ENCODE measurements at regions not wholly inside any gene's neighbourhood (a gene's known extent, or its start where the extent isn't known, plus 50 kb on each side); places are given as distances from the start of the nearest gene placed in this dataset.

- no peak overlapping the region for H3K56ac ChIP-seq (ENCODE audit: extremely low read depth, insufficient read depth, low read length)
- no peak overlapping the region for H2BK15ac ChIP-seq (ENCODE audit: low read depth, low read length)
- H3K9me3 ChIP-seq (ENCODE audit: control insufficient read depth, insufficient read depth, low read length) = no peaks in the 10 kb centered on the region
- no TSS peak for BruUV-seq (replicated peaks)
- no peak overlapping the region for H2AK5ac ChIP-seq (ENCODE audit: low read depth, low read length)
- H3K79me1 ChIP-seq (ENCODE audit: low read depth in 1 of 2, low read length in 2 of 2) = no peaks in the 10 kb centered on the region
- no peak overlapping the region for H3K4ac ChIP-seq (ENCODE audit: low read depth, low read length)
- ChIA-PET POLR2A (ENCODE audit: unreplicated experiment) (no interaction called here), CTCF (no interaction called here)
- no peaks in the 10 kb centered on the region for H4K20me1 ChIP-seq (ENCODE audit: insufficient read depth, low read length)
- intact Hi-C loops (cut with micrococcal nuclease) = no loop called here
- in situ Hi-C loops (cut with MboI; ENCODE audit: low sequenced_read_pairs) = no loop called here
- no peak overlapping the region for H3K4me3 ChIP-seq (ENCODE audit: insufficient read depth, low read depth, low read length)
- H3K4me1 ChIP-seq (ENCODE audit: control insufficient read depth, insufficient read depth, low read length) = no peaks in the 10 kb centered on the region
- H2BK120ac ChIP-seq (ENCODE audit: low read depth, low read length) = no peak overlapping the region
- no peak overlapping the region for H2BK20ac ChIP-seq (ENCODE audit: low read depth, low read length)
- H2BK5ac ChIP-seq (ENCODE audit: low read depth, low read length, poor library complexity, severe bottlenecking) = no peak overlapping the region
- H2AFZ ChIP-seq (replicated peaks; ENCODE audit: low read length, poor library complexity) = no peak overlapping the region
- TF ChIP-seq POLR2A (IDR thresholded peaks at IDR 0.05; ENCODE audit: low read depth, low read length) = no peak
- TF ChIP-seq SMC3 (IDR thresholded peaks at IDR 0.05; ENCODE audit: low read depth, low read length) = no peak
- no peak for TF ChIP-seq MAZ (IDR thresholded peaks at IDR 0.05; ENCODE audit: borderline replicate concordance, low read depth, low read length)
- TF ChIP-seq, protein P1, sequence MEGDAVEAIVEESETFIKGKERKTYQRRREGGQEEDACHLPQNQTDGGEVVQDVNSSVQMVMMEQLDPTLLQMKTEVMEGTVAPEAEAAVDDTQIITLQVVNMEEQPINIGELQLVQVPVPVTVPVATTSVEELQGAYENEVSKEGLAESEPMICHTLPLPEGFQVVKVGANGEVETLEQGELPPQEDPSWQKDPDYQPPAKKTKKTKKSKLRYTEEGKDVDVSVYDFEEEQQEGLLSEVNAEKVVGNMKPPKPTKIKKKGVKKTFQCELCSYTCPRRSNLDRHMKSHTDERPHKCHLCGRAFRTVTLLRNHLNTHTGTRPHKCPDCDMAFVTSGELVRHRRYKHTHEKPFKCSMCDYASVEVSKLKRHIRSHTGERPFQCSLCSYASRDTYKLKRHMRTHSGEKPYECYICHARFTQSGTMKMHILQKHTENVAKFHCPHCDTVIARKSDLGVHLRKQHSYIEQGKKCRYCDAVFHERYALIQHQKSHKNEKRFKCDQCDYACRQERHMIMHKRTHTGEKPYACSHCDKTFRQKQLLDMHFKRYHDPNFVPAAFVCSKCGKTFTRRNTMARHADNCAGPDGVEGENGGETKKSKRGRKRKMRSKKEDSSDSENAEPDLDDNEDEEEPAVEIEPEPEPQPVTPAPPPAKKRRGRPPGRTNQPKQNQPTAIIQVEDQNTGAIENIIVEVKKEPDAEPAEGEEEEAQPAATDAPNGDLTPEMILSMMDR (conservative IDR thresholded peaks at IDR 0.05; ENCODE audit: low read depth, low read length) = no peak
- TF ChIP-seq CHD1 (IDR thresholded peaks at IDR 0.05; ENCODE audit: low read depth, low read length) = no peak
- TF ChIP-seq, protein P2, sequence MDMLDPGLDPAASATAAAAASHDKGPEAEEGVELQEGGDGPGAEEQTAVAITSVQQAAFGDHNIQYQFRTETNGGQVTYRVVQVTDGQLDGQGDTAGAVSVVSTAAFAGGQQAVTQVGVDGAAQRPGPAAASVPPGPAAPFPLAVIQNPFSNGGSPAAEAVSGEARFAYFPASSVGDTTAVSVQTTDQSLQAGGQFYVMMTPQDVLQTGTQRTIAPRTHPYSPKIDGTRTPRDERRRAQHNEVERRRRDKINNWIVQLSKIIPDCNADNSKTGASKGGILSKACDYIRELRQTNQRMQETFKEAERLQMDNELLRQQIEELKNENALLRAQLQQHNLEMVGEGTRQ (IDR thresholded peaks at IDR 0.05; ENCODE audit: low read depth, low read length) = no peak
- no peak for TF ChIP-seq ELK1 (IDR thresholded peaks at IDR 0.05; ENCODE audit: borderline replicate concordance, low read depth, low read length)
- no peak for TF ChIP-seq RCOR1 (IDR thresholded peaks at IDR 0.05; ENCODE audit: insufficient replicate concordance, low read length)
- TF ChIP-seq CEBPB (IDR thresholded peaks at IDR 0.05; ENCODE audit: low read depth, low read length) = no peak
- TF ChIP-seq RFX5 (IDR thresholded peaks at IDR 0.05; ENCODE audit: low read depth, low read length) = no peak
- TF ChIP-seq FOS (IDR thresholded peaks at IDR 0.05; ENCODE audit: low read depth, low read length) = no peak
- no peak for TF ChIP-seq BHLHE40 (IDR thresholded peaks at IDR 0.05; ENCODE audit: low read depth, low read length)
- no peak for TF ChIP-seq RAD21 (IDR thresholded peaks at IDR 0.05; ENCODE audit: low read length)
- no peak for TF ChIP-seq MAFK (IDR thresholded peaks at IDR 0.05; ENCODE audit: low read depth, low read length)
- no peak overlapping the region for H2AK9ac ChIP-seq (replicated peaks; ENCODE audit: low read depth, low read length, poor library complexity)
- H3K27me3 ChIP-seq (ENCODE audit: control insufficient read depth, insufficient read depth, low read length) = no peaks in the 10 kb centered on the region; the same call in 1 of the 2 replicates
- no peak overlapping the region for H3K27ac ChIP-seq (ENCODE audit: insufficient read depth, low read length)
- no peak overlapping the region for H3K18ac ChIP-seq (ENCODE audit: low read depth, low read length)
- H3K36me3 ChIP-seq (ENCODE audit: control insufficient read depth, insufficient read depth, low read length) = no peaks in the 10 kb centered on the region
- no peak overlapping the region for H3K4me2 ChIP-seq (ENCODE audit: low read depth, low read length)
- no peak overlapping the region for H3K14ac ChIP-seq (replicated peaks; ENCODE audit: low read depth, low read length)
- no peak overlapping the region for H3K9ac ChIP-seq (ENCODE audit: low read depth, low read length)
- no peak overlapping the region for H4K91ac ChIP-seq (ENCODE audit: insufficient read depth, low read depth, low read length)
- no peak for DNase-seq
- H3K9me1 ChIP-seq (ENCODE audit: insufficient read depth, low read length) = no peaks in the 10 kb centered on the region
- dilution Hi-C loops (cut with HindIII; ENCODE audit: low sequenced_read_pairs, unreplicated experiment) = no loop called here
- H4K8ac ChIP-seq (ENCODE audit: low read depth in 2 of 2, low read length in 2 of 2) = no peak overlapping the region
- no peak overlapping the region for H4K5ac ChIP-seq (ENCODE audit: low read depth, low read length)
- no peak for ATAC-seq (ENCODE audit: low read depth)
- WGBS, 2 experiments (ENCODE audit: extremely low coverage in 2 of 2, insufficient read length in 1 of 2) = no CpG with 5 or more reads among the region's 2 CpGs
- no peak overlapping the region for H3K23ac ChIP-seq (ENCODE audit: low read depth, low read length)
Observed at GRCh38 chr2:21270083-21270491, 146.3 kb downstream of the TDRD15 start.

Measured in IMR-90 (cell line).